Liver (tissue), 8 donors: ENCODE measurements at regions not wholly inside any gene's neighbourhood (a gene's known extent, or its start where the extent isn't known, plus 50 kb on each side); places are given as distances from the start of the nearest gene placed in this dataset.

Source experiments
- DNase-seq: peaks from one replicate; pipeline ENCODE4 v3.0.0-alpha.2; 2017; ENCODE audit warnings: low spot score
- H3K27ac ChIP-seq, 2 donors: one replicate each; pipeline ENCODE4 v1.7.0; 2013; ENCODE audit warnings: inconsistent platforms in 2 of 2, low read length in 2 of 2, control low read depth in 1 of 2, low read depth in 1 of 2, mild to moderate bottlenecking in 1 of 2
- H3K27me3 ChIP-seq, 4 donors: one replicate each; pipeline versions ENCODE4 v1.6.1 to v1.7.0; 2013; ENCODE audit warnings: low read length in 3 of 4, inconsistent platforms in 1 of 4, mild to moderate bottlenecking in 1 of 4, moderate library complexity in 1 of 4; ENCODE audit not compliant: control insufficient read depth in 4 of 4, insufficient read depth in 4 of 4
- H3K36me3 ChIP-seq, 4 donors: one replicate each; pipeline versions ENCODE4 v1.6.1 to v1.7.0; 2013; ENCODE audit warnings: low read length in 3 of 4, mild to moderate bottlenecking in 3 of 4, low read depth in 1 of 4, moderate library complexity in 1 of 4; ENCODE audit not compliant: control insufficient read depth in 4 of 4, insufficient read depth in 3 of 4
- H3K4me1 ChIP-seq, 4 donors: one replicate each; pipeline versions ENCODE4 v1.6.1 to v1.7.0; 2013; ENCODE audit warnings: low read length in 3 of 4, mild to moderate bottlenecking in 3 of 4, moderate library complexity in 1 of 4; ENCODE audit not compliant: control insufficient read depth in 4 of 4, insufficient read depth in 4 of 4
- H3K4me3 ChIP-seq, 3 donors: one replicate each; pipeline versions ENCODE4 v1.6.1 to v1.7.0; 2013; ENCODE audit warnings: low read length in 3 of 3, control low read depth in 1 of 3, low read depth in 1 of 3, mild to moderate bottlenecking in 1 of 3
- H3K9ac ChIP-seq, 2 donors: one replicate each; pipeline ENCODE4 v1.7.0; 2013; ENCODE audit warnings: low read length in 2 of 2, mild to moderate bottlenecking in 2 of 2, moderate library complexity in 2 of 2, control low read depth in 1 of 2, low read depth in 1 of 2
- H3K9me3 ChIP-seq, 4 donors: one replicate each; pipeline versions ENCODE4 v1.6.1 to v1.7.0; 2013; ENCODE audit warnings: low read length in 3 of 4; ENCODE audit not compliant: control insufficient read depth in 4 of 4
- ATF3 ChIP-seq: IDR thresholded peaks from 2 replicates; pipeline ENCODE4 v1.6.1; 2016; ENCODE audit warnings: antibody characterized with exemption
- CTCF ChIP-seq: fragments of 150-350 bp; IDR thresholded peaks from 2 replicates; pipeline ENCODE4 v1.5.1; 2017; ENCODE audit warnings: improper control_type of control experiment, low read depth, low read length; ENCODE audit not compliant: missing input control
- EGR1 ChIP-seq, 2 donors: IDR thresholded peaks; 2 replicates each; pipeline ENCODE4 v1.6.1; 2016 to 2018; ENCODE audit warnings: antibody characterized with exemption in 2 of 2, low read depth in 2 of 2
- FOXA1 ChIP-seq: IDR thresholded peaks from 2 replicates; pipeline ENCODE4 v1.6.1; 2016; ENCODE audit warnings: antibody characterized with exemption
- FOXA2 ChIP-seq: IDR thresholded peaks from 2 replicates; pipeline ENCODE4 v1.6.1; 2016; ENCODE audit warnings: antibody characterized with exemption
- GABPA ChIP-seq, 2 donors: IDR thresholded peaks in 1 of 2; conservative IDR thresholded peaks in 1 of 2; 2 replicates each; pipeline ENCODE4 v1.6.1; 2016; ENCODE audit warnings: antibody characterized with exemption in 2 of 2, mild to moderate bottlenecking in 1 of 2, moderate library complexity in 1 of 2
- HNF4A ChIP-seq, 2 donors: conservative IDR thresholded peaks; 2 replicates each; pipeline ENCODE4 v1.6.1; 2016; ENCODE audit warnings: antibody characterized with exemption in 2 of 2, mild to moderate bottlenecking in 2 of 2
- HNF4G ChIP-seq: IDR thresholded peaks from 2 replicates; pipeline ENCODE4 v1.6.1; 2016; ENCODE audit warnings: antibody characterized with exemption
- JUND ChIP-seq, 2 donors: IDR thresholded peaks; 2 replicates each; pipeline ENCODE4 v1.6.1; 2016; ENCODE audit warnings: antibody characterized with exemption in 2 of 2
- MAX ChIP-seq: IDR thresholded peaks from 2 replicates; pipeline ENCODE4 v1.6.1; 2016; ENCODE audit warnings: antibody characterized with exemption
- NR2F2 ChIP-seq: IDR thresholded peaks from 2 replicates; pipeline ENCODE4 v1.6.1; 2016; ENCODE audit warnings: antibody characterized with exemption
- RAD21 ChIP-seq, 2 donors: IDR thresholded peaks; 2 replicates each; pipeline ENCODE4 v1.6.1; 2016; ENCODE audit warnings: antibody characterized with exemption in 2 of 2, mild to moderate bottlenecking in 2 of 2
- REST ChIP-seq: IDR thresholded peaks from 2 replicates; pipeline ENCODE4 v1.6.1; 2016; ENCODE audit warnings: antibody characterized with exemption, mild to moderate bottlenecking
- RXRA ChIP-seq, 2 donors: IDR thresholded peaks; 2 replicates each; pipeline ENCODE4 v1.6.1; 2017 to 2018; ENCODE audit warnings: antibody characterized with exemption in 2 of 2, mild to moderate bottlenecking in 1 of 2
- SP1 ChIP-seq: IDR thresholded peaks from 2 replicates; pipeline ENCODE4 v1.6.1; 2018; ENCODE audit warnings: antibody characterized with exemption, mild to moderate bottlenecking
- TAF1 ChIP-seq: conservative IDR thresholded peaks from 2 replicates; pipeline ENCODE4 v1.6.1; 2016; ENCODE audit warnings: antibody characterized with exemption, mild to moderate bottlenecking
- YY1 ChIP-seq: IDR thresholded peaks from 2 replicates; pipeline ENCODE4 v1.6.1; 2016; ENCODE audit warnings: antibody characterized with exemption, mild to moderate bottlenecking
- ZBTB33 ChIP-seq: IDR thresholded peaks from 2 replicates; pipeline ENCODE4 v1.6.1; 2016; ENCODE audit warnings: antibody characterized with exemption
- WGBS: extraction: QIAGEN DNeasy Blood & Tissue Kit; methylation state at CpG from one replicate; pipeline ENCODE4 v1.1.7; 2013; 5-methylcytosine and 5-hydroxymethylcytosine counted together
- donor health status: healthy.
- donor health status: healthy.
- donor health status: healthy.
- donor health status: healthy.
- donor health status: healthy.

- H3K9me3 ChIP-seq, result no peaks in the 10 kb centered on the region
- DNase-seq, result no peak
- H3K36me3 ChIP-seq, result no peaks in the 10 kb centered on the region
- H3K27me3 ChIP-seq, result no peaks in the 10 kb centered on the region
- 95% methylated on average over 1 of the region's 1 CpG for WGBS
- no peak for TF ChIP-seq ZBTB33
- TF ChIP-seq NR2F2, result no peak
- TF ChIP-seq EGR1 (IDR thresholded peaks at IDR 0.05; ENCODE audit: low read depth in 2 of 2), result no peak
- TF ChIP-seq MAX, result no peak
- H3K4me3 ChIP-seq, result no peak overlapping the region
- peaks cover 0 to 7% (median 3%) of the 10 kb centered on the region in 4 donors for H3K4me1 ChIP-seq
- H3K9ac ChIP-seq, result no peak overlapping the region
- H3K27ac ChIP-seq, result no peak overlapping the region
Observed at GRCh38 chr1:82520611-82521010, 719.9 kb downstream of the ADGRL2 start.

- H3K4me3 ChIP-seq, result no peak overlapping the region
- 68% methylated on average over 8 of the region's 8 CpGs for WGBS
- peak; percentile 46 to 66 for TF ChIP-seq RAD21 (IDR thresholded peaks at IDR 0.05)
- no peak for TF ChIP-seq YY1
- TF ChIP-seq RXRA (IDR thresholded peaks at IDR 0.05), result peak in 1 of 2 donors; percentile 13
- no peak overlapping the region for H3K27ac ChIP-seq
- no peaks in the 10 kb centered on the region for H3K27me3 ChIP-seq
- H3K9me3 ChIP-seq, result no peaks in the 10 kb centered on the region
- DNase-seq, result peak; percentile 34
- no peak overlapping the region for H3K9ac ChIP-seq
- peaks cover 0 to 11% (median 3%) of the 10 kb centered on the region in 4 donors for H3K4me1 ChIP-seq
- no peaks in the 10 kb centered on the region for H3K36me3 ChIP-seq
Observed at GRCh38 chr1:82517586-82517985, 716.9 kb downstream of the ADGRL2 start.

- H3K4me1 ChIP-seq, result peaks cover 0 to 11% (median 3%) of the 10 kb centered on the region in 4 donors
- H3K27ac ChIP-seq, result no peak overlapping the region
- DNase-seq, result no peak
- H3K9me3 ChIP-seq, result no peaks in the 10 kb centered on the region
- TF ChIP-seq RAD21 (IDR thresholded peaks at IDR 0.05), result peak; percentile 50 to 63
- peak; percentile 95 to 96 for TF ChIP-seq HNF4A (conservative IDR thresholded peaks at IDR 0.05)
- peak; percentile 39 for TF ChIP-seq TAF1
- TF ChIP-seq SP1, result peak; percentile 73
- TF ChIP-seq GABPA (IDR thresholded peaks at IDR 0.05 in 1 of 2, conservative IDR thresholded peaks at IDR 0.05 in 1 of 2), result no peak
- TF ChIP-seq ATF3, result peak; percentile 79
- peak; percentile 52 to 79 for TF ChIP-seq JUND (IDR thresholded peaks at IDR 0.05)
- TF ChIP-seq NR2F2, result peak; percentile 22
- TF ChIP-seq REST, result peak; percentile 80
- TF ChIP-seq RXRA (IDR thresholded peaks at IDR 0.05), result peak; percentile 86 to 90
- TF ChIP-seq MAX, result no peak
- TF ChIP-seq CTCF, result no peak
- peak; percentile 57 for TF ChIP-seq YY1
- TF ChIP-seq HNF4G, result peak; percentile 91
- peak; percentile 55 for TF ChIP-seq FOXA1
- no peak for TF ChIP-seq EGR1 (IDR thresholded peaks at IDR 0.05; ENCODE audit: low read depth in 2 of 2)
- TF ChIP-seq ZBTB33, result peak; percentile 82
- peak; percentile 75 for TF ChIP-seq FOXA2
- H3K4me3 ChIP-seq, result no peak overlapping the region
- no peaks in the 10 kb centered on the region for H3K36me3 ChIP-seq
- no peak overlapping the region for H3K9ac ChIP-seq
- H3K27me3 ChIP-seq, result no peaks in the 10 kb centered on the region
Observed at GRCh38 chr1:82515650-82516049, 714.9 kb downstream of the ADGRL2 start.
